ENCODE measurements at regions not wholly inside any gene's neighbourhood (a gene's known extent, or its start where the extent isn't known, plus 50 kb on each side); places are given as distances from the start of the nearest gene placed in this dataset.

DNA sequence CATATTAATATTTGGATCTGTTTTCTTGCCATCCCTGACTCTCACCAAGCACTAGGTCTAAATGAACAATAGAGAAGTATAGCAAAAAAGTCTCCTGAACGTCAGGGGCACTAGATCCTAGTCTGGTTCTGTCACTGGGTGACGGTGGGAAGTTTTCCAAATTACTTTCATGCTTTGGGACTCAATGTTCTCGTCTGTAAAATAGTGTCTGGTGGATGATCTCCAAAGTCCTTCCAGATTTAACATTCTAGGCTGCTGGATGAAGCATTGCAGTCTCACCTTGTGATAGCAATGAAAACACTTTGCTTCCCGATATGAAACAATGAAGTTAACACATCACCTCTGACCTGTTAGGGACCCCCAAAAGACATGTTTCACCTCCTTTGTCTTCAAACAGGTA, 199.3 kb downstream of the SEC61B start:
- intact Hi-C loops (cut with DNase I) = no loop called here
- FAIRE-seq = no peak
- no peaks in the 10 kb centered on the region for H3K9me3 ChIP-seq (ENCODE audit: control insufficient read depth in 2 of 3, insufficient read depth in 1 of 3, low read length in 3 of 3)

GRCh38 chr9:99425124-99425523, 203.0 kb downstream of the SEC61B start:
- Histone ChIP-seq H3K9ac (ENCODE audit: low read length in 3 of 3) (no peak overlapping the region), H3K4me3 (ENCODE audit: low read length in 3 of 3) (no peak overlapping the region), H3K4me1 (ENCODE audit: control insufficient read depth in 2 of 3, insufficient read depth in 2 of 3, low read depth in 1 of 3, low read length in 3 of 3) (no peaks in the 10 kb centered on the region), H3K27ac (ENCODE audit: low read depth in 2 of 2, low read length in 2 of 2) (no peak overlapping the region), H3K9me3 (ENCODE audit: control insufficient read depth in 2 of 3, insufficient read depth in 1 of 3, low read length in 3 of 3) (no peaks in the 10 kb centered on the region), H3K36me3 (ENCODE audit: control insufficient read depth in 2 of 3, insufficient read depth in 3 of 3, low read length in 3 of 3) (no peaks in the 10 kb centered on the region), H3K27me3 (ENCODE audit: control insufficient read depth, insufficient read depth, low read length) (no peaks in the 10 kb centered on the region)
- no peak for DNase-seq
- TF ChIP-seq, protein P1, sequence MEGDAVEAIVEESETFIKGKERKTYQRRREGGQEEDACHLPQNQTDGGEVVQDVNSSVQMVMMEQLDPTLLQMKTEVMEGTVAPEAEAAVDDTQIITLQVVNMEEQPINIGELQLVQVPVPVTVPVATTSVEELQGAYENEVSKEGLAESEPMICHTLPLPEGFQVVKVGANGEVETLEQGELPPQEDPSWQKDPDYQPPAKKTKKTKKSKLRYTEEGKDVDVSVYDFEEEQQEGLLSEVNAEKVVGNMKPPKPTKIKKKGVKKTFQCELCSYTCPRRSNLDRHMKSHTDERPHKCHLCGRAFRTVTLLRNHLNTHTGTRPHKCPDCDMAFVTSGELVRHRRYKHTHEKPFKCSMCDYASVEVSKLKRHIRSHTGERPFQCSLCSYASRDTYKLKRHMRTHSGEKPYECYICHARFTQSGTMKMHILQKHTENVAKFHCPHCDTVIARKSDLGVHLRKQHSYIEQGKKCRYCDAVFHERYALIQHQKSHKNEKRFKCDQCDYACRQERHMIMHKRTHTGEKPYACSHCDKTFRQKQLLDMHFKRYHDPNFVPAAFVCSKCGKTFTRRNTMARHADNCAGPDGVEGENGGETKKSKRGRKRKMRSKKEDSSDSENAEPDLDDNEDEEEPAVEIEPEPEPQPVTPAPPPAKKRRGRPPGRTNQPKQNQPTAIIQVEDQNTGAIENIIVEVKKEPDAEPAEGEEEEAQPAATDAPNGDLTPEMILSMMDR (IDR thresholded peaks at IDR 0.05; ENCODE audit: borderline replicate concordance, extremely low read depth, insufficient read depth) = no peak
- no peak for FAIRE-seq
- intact Hi-C loops (cut with DNase I) = no loop called here

More for the DNA sequence above, 199.3 kb downstream of the SEC61B start:
- Histone ChIP-seq H3K36me3 (ENCODE audit: control insufficient read depth in 2 of 3, insufficient read depth in 3 of 3, low read length in 3 of 3) (no peaks in the 10 kb centered on the region), H3K4me1 (ENCODE audit: control insufficient read depth in 2 of 3, insufficient read depth in 2 of 3, low read depth in 1 of 3, low read length in 3 of 3) (no peaks in the 10 kb centered on the region), H3K27me3 (ENCODE audit: control insufficient read depth, insufficient read depth, low read length) (no peaks in the 10 kb centered on the region), H3K9ac (ENCODE audit: low read length in 3 of 3) (no peak overlapping the region), H3K4me3 (ENCODE audit: low read length in 3 of 3) (no peak overlapping the region), H3K27ac (ENCODE audit: low read depth in 2 of 2, low read length in 2 of 2) (no peak overlapping the region)
- no peak for DNase-seq
- TF ChIP-seq, protein P1 (IDR thresholded peaks at IDR 0.05; ENCODE audit: borderline replicate concordance, extremely low read depth, insufficient read depth) = no peak

- no peak overlapping the region for H3K9ac ChIP-seq (ENCODE audit: low read length in 3 of 3)
- no peaks in the 10 kb centered on the region for H3K36me3 ChIP-seq (ENCODE audit: control insufficient read depth in 2 of 3, insufficient read depth in 3 of 3, low read length in 3 of 3)
- H3K27ac ChIP-seq (ENCODE audit: low read depth in 2 of 2, low read length in 2 of 2) = no peak overlapping the region
- DNase-seq = no peak
- H3K27me3 ChIP-seq (ENCODE audit: control insufficient read depth, insufficient read depth, low read length) = no peaks in the 10 kb centered on the region
- H3K4me1 ChIP-seq (ENCODE audit: control insufficient read depth in 2 of 3, insufficient read depth in 2 of 3, low read depth in 1 of 3, low read length in 3 of 3) = no peaks in the 10 kb centered on the region
- FAIRE-seq = no peak
- intact Hi-C loops (cut with DNase I) = no loop called here
- TF ChIP-seq, protein P1 (IDR thresholded peaks at IDR 0.05; ENCODE audit: borderline replicate concordance, extremely low read depth, insufficient read depth) = no peak
- no peak overlapping the region for H3K4me3 ChIP-seq (ENCODE audit: low read length in 3 of 3)
- no peaks in the 10 kb centered on the region for H3K9me3 ChIP-seq (ENCODE audit: control insufficient read depth in 2 of 3, insufficient read depth in 1 of 3, low read length in 3 of 3)
These were observed 204.1 kb downstream of the SEC61B start for GRCh38 chr9:99425923-99426842.

Data from kidney (tissue), 13 donors.